H1 (cell line): ENCODE measurements at regions not wholly inside any gene's neighbourhood (a gene's known extent, or its start where the extent isn't known, plus 50 kb on each side); places are given as distances from the start of the nearest gene placed in this dataset.

Source experiments
- CTCF ChIA-PET: fragments of 300-600 bp; sonication (Branson Sonifier 250); formaldehyde crosslinking; loops from one replicate; lab custom pipeline; 2021; ENCODE audit not compliant: partially characterized antibody; lab: Charles Lee
- POLR2A ChIA-PET: fragments of 300-600 bp; sonication (Branson Sonifier 250); formaldehyde crosslinking; loops from one replicate; lab custom pipeline; 2021; ENCODE audit warnings: inconsistent platforms; ENCODE audit not compliant: partially characterized antibody; lab: Charles Lee
- DNase-seq, 2 experiments: peaks; one replicate each; pipeline versions ENCODE4 v3.0.0 to v3.0.0-alpha.2; 2010 to 2022; ENCODE audit warnings: low spot score in 2 of 2, low read depth in 1 of 2, mixed read lengths in 1 of 2
- FAIRE-seq: peaks from 2 replicates; lab custom pipeline; 2011; peaks lifted over from hg19 to GRCh38; lab: Jason Lieb, UNC
- H2AFZ ChIP-seq: 2 replicates; pipeline ENCODE4 v1.8.1; 2012; ENCODE audit warnings: low read length, inconsistent platforms
- H2AK5ac ChIP-seq: 2 replicates; pipeline ENCODE4 v1.6.1; 2013; ENCODE audit warnings: low read depth, low read length
- H2BK120ac ChIP-seq: replicated peaks from 2 replicates; pipeline ENCODE3; 2013; ENCODE audit warnings: low read depth, low read length, inconsistent platforms
- H2BK12ac ChIP-seq: 2 replicates; pipeline ENCODE4 v1.6.1; 2013; ENCODE audit warnings: low read depth, low read length
- H2BK15ac ChIP-seq: 2 replicates; pipeline ENCODE4 v1.6.1; 2013; ENCODE audit warnings: low read length
- H2BK20ac ChIP-seq: 2 replicates; pipeline ENCODE4 v1.6.1; 2013; ENCODE audit warnings: low read length
- H2BK5ac ChIP-seq: 2 replicates; pipeline ENCODE4 v1.6.1; 2013; ENCODE audit warnings: low read depth, low read length
- H3K14ac ChIP-seq: 2 replicates; pipeline ENCODE4 v1.6.1; 2013; ENCODE audit warnings: inconsistent platforms; ENCODE audit not compliant: insufficient read length
- H3K18ac ChIP-seq: 2 replicates; pipeline ENCODE4 v1.6.1; 2013; ENCODE audit warnings: low read length; ENCODE audit errors: extremely low read depth
- H3K23ac ChIP-seq: 2 replicates; pipeline ENCODE4 v1.6.1; 2013; ENCODE audit warnings: inconsistent platforms; ENCODE audit not compliant: insufficient read length
- H3K23me2 ChIP-seq: 2 replicates; pipeline ENCODE4 v1.6.1; 2013; ENCODE audit warnings: low read depth, low read length
- H3K27ac ChIP-seq: 2 replicates; pipeline ENCODE4 v1.6.1; 2011; ENCODE audit warnings: low read depth, low read length, inconsistent platforms
- H3K27me3 ChIP-seq, 4 experiments: replicated peaks in 1 of 4; 1 replicate in 1 of 4; 2 replicates in 3 of 4; pipeline versions ENCODE4 v1.6.1 to v1.8.1; 2011 to 2013; ENCODE audit warnings: low read length in 3 of 4, mild to moderate bottlenecking in 3 of 4, inconsistent platforms in 2 of 4, mixed read lengths in 2 of 4, moderate library complexity in 1 of 4; ENCODE audit not compliant: control insufficient read depth in 3 of 4, insufficient read depth in 3 of 4; ENCODE audit errors: extremely low read depth in 1 of 4
- H3K36me3 ChIP-seq, 4 experiments: 2 replicates each; pipeline versions ENCODE4 v1.6.1 to v1.8.1; 2011 to 2013; ENCODE audit warnings: mild to moderate bottlenecking in 4 of 4, low read length in 3 of 4, moderate library complexity in 2 of 4, control low read depth in 1 of 4, inconsistent platforms in 1 of 4; ENCODE audit not compliant: insufficient read depth in 4 of 4, control insufficient read depth in 2 of 4
- H3K4ac ChIP-seq: replicated peaks from 2 replicates; pipeline ENCODE3; 2013; ENCODE audit warnings: low read length, low read depth, mixed read lengths, inconsistent platforms; ENCODE audit not compliant: insufficient read length
- H3K4me1 ChIP-seq, 4 experiments: replicated peaks in 1 of 4; 1 replicate in 1 of 4; 2 replicates in 3 of 4; pipeline versions ENCODE4 v1.6.1 to v1.8.1; 2011 to 2013; ENCODE audit warnings: low read length in 3 of 4, inconsistent platforms in 2 of 4, mixed read lengths in 1 of 4; ENCODE audit not compliant: insufficient read depth in 4 of 4, control insufficient read depth in 3 of 4
- H3K4me2 ChIP-seq, 2 experiments: 2 replicates each; pipeline versions ENCODE4 v1.6.1 to v1.8.1; 2011 to 2013; ENCODE audit warnings: low read depth in 2 of 2, low read length in 2 of 2, control low read depth in 1 of 2, inconsistent platforms in 1 of 2, mild to moderate bottlenecking in 1 of 2; ENCODE audit not compliant: insufficient read depth in 1 of 2
- H3K4me3 ChIP-seq, 4 experiments: fragments of 200-600, 300-600 bp in 1 of 4; sonication (generic), shearing (Covaris generic), sonication (Bioruptor Twin) in 1 of 4; 2 replicates each; pipeline versions ENCODE4 v1.5.1 to v1.8.1; 2011 to 2016; ENCODE audit warnings: low read length in 4 of 4, low read depth in 3 of 4, control low read depth in 2 of 4, inconsistent platforms in 2 of 4, mild to moderate bottlenecking in 2 of 4, mixed read lengths in 1 of 4, moderate library complexity in 1 of 4; ENCODE audit not compliant: insufficient read depth in 2 of 4; ENCODE audit errors: extremely low read depth in 1 of 4
- H3K56ac ChIP-seq: replicated peaks from 2 replicates; pipeline ENCODE3; 2013; ENCODE audit warnings: low read depth, mild to moderate bottlenecking, mixed read lengths, low read length, inconsistent platforms; ENCODE audit not compliant: insufficient read length
- H3K79me1 ChIP-seq: 2 replicates; pipeline ENCODE4 v1.6.1; 2013; ENCODE audit warnings: low read depth, low read length, control low read depth
- H3K79me2 ChIP-seq, 2 experiments: 2 replicates each; pipeline versions ENCODE4 v1.6.1 to v1.8.1; 2012 to 2013; ENCODE audit warnings: low read length in 2 of 2, mild to moderate bottlenecking in 2 of 2, inconsistent platforms in 1 of 2; ENCODE audit not compliant: insufficient read depth in 2 of 2, control insufficient read depth in 1 of 2
- H3K9ac ChIP-seq, 4 experiments: replicated peaks in 1 of 4; 1 replicate in 1 of 4; 2 replicates in 3 of 4; pipeline versions ENCODE4 v1.6.1 to v1.8.1; 2011 to 2013; ENCODE audit warnings: low read depth in 3 of 4, low read length in 3 of 4, control low read depth in 2 of 4, mild to moderate bottlenecking in 2 of 4, moderate library complexity in 2 of 4, inconsistent platforms in 1 of 4; ENCODE audit errors: extremely low read depth in 1 of 4
- H3K9me3 ChIP-seq, 2 experiments: 2 replicates each; pipeline versions ENCODE4 v1.6.1 to v1.8.1; 2012 to 2013; ENCODE audit warnings: mild to moderate bottlenecking in 2 of 2, moderate library complexity in 2 of 2, control low read depth in 1 of 2, inconsistent platforms in 1 of 2, low read depth in 1 of 2, low read length in 1 of 2, mixed read lengths in 1 of 2; ENCODE audit not compliant: insufficient read depth in 2 of 2
- H4K20me1 ChIP-seq, 2 experiments: replicated peaks in 1 of 2; 2 replicates each; pipeline versions ENCODE3 to v1.8.1; 2011 to 2013; ENCODE audit warnings: inconsistent platforms in 2 of 2, low read length in 2 of 2, mild to moderate bottlenecking in 1 of 2; ENCODE audit not compliant: insufficient read depth in 2 of 2, control insufficient read depth in 1 of 2
- H4K5ac ChIP-seq: 2 replicates; pipeline ENCODE4 v1.6.1; 2013; ENCODE audit warnings: low read length, low read depth, mixed read lengths, inconsistent platforms; ENCODE audit not compliant: insufficient read length
- H4K8ac ChIP-seq: 2 replicates; pipeline ENCODE4 v1.8.0; 2013; ENCODE audit warnings: mild to moderate bottlenecking, moderate library complexity, low read length, inconsistent platforms; ENCODE audit not compliant: insufficient read depth; ENCODE audit errors: extremely low read depth
- H4K91ac ChIP-seq: replicated peaks from 2 replicates; pipeline ENCODE3; 2013; ENCODE audit warnings: low read length, mixed read lengths, inconsistent platforms; ENCODE audit not compliant: insufficient read length
- CREB1 ChIP-seq: IDR thresholded peaks from 2 replicates; pipeline ENCODE4 v1.6.1; 2012; ENCODE audit warnings: inconsistent platforms
- POLR2AphosphoS5 ChIP-seq: IDR thresholded peaks from 2 replicates; pipeline ENCODE4 v1.6.1; 2011; ENCODE audit warnings: low read depth, low read length
- WGBS, 2 experiments: shearing (Covaris generic) in 1 of 2; methylation state at CpG; one replicate each; pipeline versions ENCODE4 v1.1.6 to v1.1.7; 2013 to 2015; ENCODE audit warnings: low lambda C conversion rate in 2 of 2, mixed read lengths in 2 of 2, inconsistent platforms in 1 of 2, low coverage in 1 of 2, missing lambda C conversion rate in 1 of 2; ENCODE audit not compliant: insufficient replicate concordance in 2 of 2, insufficient coverage in 1 of 2, insufficient read length in 1 of 2; ENCODE audit errors: extremely low coverage in 1 of 2, missing lambda C conversion rate in 1 of 2; 5-methylcytosine and 5-hydroxymethylcytosine counted together

DNA sequence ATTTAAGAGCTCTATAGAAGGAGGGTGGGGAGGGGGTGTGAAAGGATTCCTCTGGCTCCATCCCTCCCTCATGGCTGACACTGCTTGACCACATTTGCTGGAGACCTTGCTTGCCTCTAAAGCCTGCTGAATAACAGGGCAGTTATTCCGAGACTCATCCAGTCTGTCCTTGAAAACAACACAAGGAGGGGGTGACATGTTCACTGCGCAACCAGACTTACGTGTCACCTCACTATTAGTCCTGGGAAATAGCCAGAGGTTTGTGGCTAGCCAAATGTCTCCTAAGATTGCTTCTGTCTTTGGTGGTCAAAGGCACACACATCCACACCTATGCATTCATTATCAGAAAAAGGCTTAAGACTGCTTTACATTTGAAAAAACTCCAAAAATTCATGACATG, 256.2 kb upstream of the SKOR2 start:
- H2BK15ac ChIP-seq: no peak overlapping the region
- no peak overlapping the region for H4K5ac ChIP-seq
- H3K18ac ChIP-seq: no peak overlapping the region
- no peak overlapping the region for H2BK12ac ChIP-seq
- H4K91ac ChIP-seq: no peak overlapping the region
- no peak overlapping the region for H3K14ac ChIP-seq
- no peak overlapping the region for H4K8ac ChIP-seq
- no peak overlapping the region for H3K27ac ChIP-seq
- no peak for DNase-seq
- H3K23me2 ChIP-seq: no peaks in the 10 kb centered on the region
- 93% methylated on average over 3 of the region's 3 CpGs; no CpG with 5 or more reads in 1 of the 2 experiments for WGBS, 2 experiments
- no peaks in the 10 kb centered on the region for H3K9me3 ChIP-seq
- H3K4me2 ChIP-seq: no peak overlapping the region
- no peaks in the 10 kb centered on the region for H3K79me1 ChIP-seq
- CTCF ChIA-PET: interaction anchor here (0.9 to 1.8 kb wide), 4 partner anchors 9 to 238 kb away, joined by 3 to 5 read pairs (median 3); no protein-coding TSS in a partner anchor
- POLR2A ChIA-PET: no interaction called here
- no peak overlapping the region for H3K9ac ChIP-seq
- H2BK120ac ChIP-seq: no peak overlapping the region
- no peak overlapping the region for H3K23ac ChIP-seq
- no peak overlapping the region; the same call in 1 of the 2 replicates for H2BK20ac ChIP-seq
- H2AFZ ChIP-seq: no peak overlapping the region
- TF ChIP-seq POLR2AphosphoS5: no peak
- TF ChIP-seq CREB1: no peak
- no peak overlapping the region for H2BK5ac ChIP-seq
- no peak overlapping the region for H3K56ac ChIP-seq
- peaks cover 0 to 6% (median 2%) of the 10 kb centered on the region in 4 experiments; a peak in 2 of 7 replicates for H3K4me1 ChIP-seq
- H3K79me2 ChIP-seq: no peaks in the 10 kb centered on the region
- no peaks in the 10 kb centered on the region for H4K20me1 ChIP-seq
- H3K27me3 ChIP-seq: no peaks in the 10 kb centered on the region
- no peak overlapping the region for H2AK5ac ChIP-seq
- FAIRE-seq: no peak
- no peak overlapping the region for H3K4me3 ChIP-seq
- H3K4ac ChIP-seq: no peak overlapping the region
- no peaks in the 10 kb centered on the region for H3K36me3 ChIP-seq
